ENCODE measurements at regions not wholly inside any gene's neighbourhood (a gene's known extent, or its start where the extent isn't known, plus 50 kb on each side); places are given as distances from the start of the nearest gene placed in this dataset.

GRCh38 chr10:110368556-110368955 is 63.8 kb upstream of the SMNDC1 start:
- peak overlapping the region; percentile 13 to 60 for H3K27ac Mint-ChIP-seq
- no peaks in the 10 kb centered on the region for H3K36me3 Mint-ChIP-seq
- H3K9me3 Mint-ChIP-seq, result no peaks in the 10 kb centered on the region
- no peak for DNase-seq (ENCODE audit: low spot score in 2 of 2)
- no peak for ATAC-seq

DNA sequence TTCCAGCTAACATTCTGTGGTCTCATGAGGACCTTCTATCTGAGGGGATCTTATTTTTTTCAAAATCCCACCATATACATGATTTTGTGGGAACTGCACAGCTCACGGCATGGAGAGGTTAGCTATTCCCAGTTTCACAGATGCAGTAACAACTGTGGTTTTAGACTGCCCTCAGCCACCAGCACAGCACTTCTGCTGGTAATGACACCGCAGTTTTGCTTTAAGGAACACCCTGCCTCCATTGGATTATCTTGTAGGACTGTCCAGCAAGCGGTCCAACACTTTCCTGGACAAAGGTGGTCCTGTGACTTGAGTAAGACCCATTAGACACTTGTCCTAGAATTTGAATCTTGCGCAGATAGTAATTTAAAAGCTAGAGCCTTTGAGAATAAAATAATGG is 65.3 kb upstream of the SMNDC1 start:
- H3K36me3 Mint-ChIP-seq, result no peaks in the 10 kb centered on the region
- DNase-seq (ENCODE audit: low spot score in 2 of 2), result no peak
- no peaks in the 10 kb centered on the region for H3K9me3 Mint-ChIP-seq
- no peak for ATAC-seq
- no peak overlapping the region for H3K27ac Mint-ChIP-seq

GRCh38 chr10:110372656-110373055 is 67.9 kb upstream of the SMNDC1 start:
- DNase-seq (ENCODE audit: low spot score in 2 of 2) (no peak), ATAC-seq (peak; percentile 53 to 72)
- H3K27ac Mint-ChIP-seq, result peak overlapping the region; percentile 60 to 71

GRCh38 chr10:110373059-110373458 is 68.3 kb upstream of the SMNDC1 start:
- no peak for DNase-seq (ENCODE audit: low spot score in 2 of 2)
- Mint-ChIP-seq H3K27ac (peak overlapping the region; percentile 60 to 71), H3K9me3 (no peaks in the 10 kb centered on the region), H3K36me3 (no peaks in the 10 kb centered on the region)
- peak; percentile 50 to 63 for ATAC-seq

More at GRCh38 chr10:110372656-110373055, 67.9 kb upstream of the SMNDC1 start:
- Mint-ChIP-seq H3K9me3 (no peaks in the 10 kb centered on the region), H3K36me3 (no peaks in the 10 kb centered on the region)

DNA sequence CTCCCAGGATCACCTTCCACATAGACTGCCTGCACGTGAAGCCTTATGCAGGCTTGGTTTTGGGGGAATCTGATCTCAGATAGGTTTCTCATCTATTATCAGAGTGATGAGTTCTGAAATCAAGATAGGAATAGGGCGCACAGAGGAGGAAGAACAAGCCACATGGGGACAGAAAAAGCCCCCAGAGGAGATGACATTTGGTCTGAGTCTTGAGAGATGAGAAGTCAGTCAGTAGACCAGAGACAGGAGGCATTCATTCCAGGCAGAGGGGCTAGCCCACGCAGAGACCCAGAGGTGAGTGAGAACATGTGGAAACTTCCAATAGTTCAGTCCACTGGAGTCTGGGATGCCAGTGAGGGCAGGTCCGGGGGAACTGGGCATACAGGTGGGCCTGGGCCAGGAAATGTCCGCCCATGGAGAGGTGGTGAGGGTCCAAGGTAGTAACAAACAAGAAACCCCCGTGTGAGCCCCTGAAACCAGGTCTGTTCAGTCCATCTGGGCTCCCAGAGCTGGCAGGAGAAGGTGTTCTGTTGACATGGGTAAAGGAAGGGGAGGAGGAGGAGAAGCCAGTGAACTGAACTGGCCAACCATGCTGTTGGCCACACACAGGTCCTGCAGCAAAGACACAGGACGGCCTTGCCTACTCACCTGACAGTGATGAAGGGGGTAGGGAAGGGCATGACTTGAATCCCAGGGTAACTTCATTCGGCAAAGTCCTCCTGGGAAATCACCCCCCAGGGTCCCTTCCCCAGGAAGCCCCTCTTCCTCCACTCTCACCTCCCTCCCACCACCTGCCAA is 69.3 kb upstream of the SMNDC1 start:
- peak overlapping the region in 1 of 2 donors; percentile 71 for H3K27ac Mint-ChIP-seq
- no peaks in the 10 kb centered on the region for H3K36me3 Mint-ChIP-seq
- ATAC-seq, result no peak
- DNase-seq (ENCODE audit: low spot score in 2 of 2), result no peak
- H3K9me3 Mint-ChIP-seq, result no peaks in the 10 kb centered on the region

- Mint-ChIP-seq H3K27ac (peak overlapping the region in 1 of 2 donors; percentile 17), H3K36me3 (no peaks in the 10 kb centered on the region), H3K9me3 (no peaks in the 10 kb centered on the region)
- ATAC-seq (no peak), DNase-seq (ENCODE audit: low spot score in 2 of 2) (no peak)
Measured at GRCh38 chr10:110375121-110375520, 70.4 kb upstream of the SMNDC1 start.

DNA sequence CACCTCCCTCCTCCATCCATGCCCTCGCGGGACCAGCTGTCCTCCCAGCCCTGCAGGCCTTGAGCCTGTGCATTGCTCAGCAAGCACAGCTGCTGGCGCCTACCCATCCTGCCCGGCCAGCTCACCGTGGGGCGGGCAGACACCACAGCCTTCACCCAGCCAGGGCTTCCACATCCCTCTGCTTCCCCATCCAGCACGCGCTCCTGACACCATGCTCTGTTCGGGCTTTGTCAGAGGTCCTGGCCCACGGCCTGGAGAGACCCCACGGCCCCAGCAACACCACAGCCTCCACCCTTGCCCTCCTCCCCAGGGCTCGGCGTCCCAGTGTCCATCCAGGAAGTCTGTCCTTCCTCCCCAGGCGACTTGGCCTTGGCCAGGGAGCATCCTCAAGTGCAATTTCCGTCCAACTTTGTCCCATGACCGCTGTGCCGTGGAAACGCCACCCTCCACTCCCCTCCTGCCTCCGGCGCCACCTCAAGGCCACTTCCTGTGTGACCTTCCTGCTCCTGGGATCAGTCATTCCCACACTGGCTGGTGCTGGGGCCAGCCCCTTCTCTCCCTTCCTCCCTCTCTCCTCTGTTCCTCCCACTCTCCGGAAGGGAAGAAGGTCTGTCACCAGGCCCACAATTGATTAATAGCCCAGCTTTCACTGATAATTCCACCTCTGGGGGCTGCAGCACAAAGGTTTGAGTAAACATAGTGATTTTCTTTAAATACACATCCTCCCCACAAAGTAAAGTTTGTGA is 71.5 kb upstream of the SMNDC1 start:
- H3K27ac Mint-ChIP-seq, result peak overlapping the region in 1 of 2 donors; percentile 5
- H3K9me3 Mint-ChIP-seq, result no peaks in the 10 kb centered on the region
- ATAC-seq, result no peak
- DNase-seq (ENCODE audit: low spot score in 2 of 2), result no peak
- no peaks in the 10 kb centered on the region for H3K36me3 Mint-ChIP-seq

DNA sequence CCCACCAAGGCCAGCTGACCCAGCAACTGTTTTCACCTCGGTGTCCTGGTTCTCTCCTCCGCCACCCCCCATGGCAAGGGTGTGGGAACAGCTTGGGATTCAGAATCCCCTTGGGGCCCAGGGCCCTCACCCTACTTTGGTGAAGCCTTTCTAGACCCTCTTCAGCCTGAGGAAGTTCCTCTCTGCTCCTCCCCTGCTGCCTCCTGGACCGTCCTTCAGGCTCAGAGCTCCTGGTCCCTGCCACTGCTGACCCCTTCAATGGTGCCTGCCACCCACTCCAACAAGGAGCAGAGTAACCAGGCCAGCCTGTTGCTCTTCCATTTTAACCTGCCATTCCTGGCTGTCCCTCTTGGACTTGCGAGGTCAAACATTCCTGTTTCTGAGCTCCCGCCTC is 72.0 kb upstream of the SMNDC1 start:
- H3K36me3 Mint-ChIP-seq, result no peaks in the 10 kb centered on the region
- H3K9me3 Mint-ChIP-seq, result no peaks in the 10 kb centered on the region
- peak overlapping the region; percentile 1 to 56 for H3K27ac Mint-ChIP-seq
- no peak for ATAC-seq
- DNase-seq (ENCODE audit: low spot score in 2 of 2), result no peak

GRCh38 chr10:110378006-110378405 is 73.3 kb upstream of the SMNDC1 start:
- H3K36me3 Mint-ChIP-seq, result no peaks in the 10 kb centered on the region

DNA sequence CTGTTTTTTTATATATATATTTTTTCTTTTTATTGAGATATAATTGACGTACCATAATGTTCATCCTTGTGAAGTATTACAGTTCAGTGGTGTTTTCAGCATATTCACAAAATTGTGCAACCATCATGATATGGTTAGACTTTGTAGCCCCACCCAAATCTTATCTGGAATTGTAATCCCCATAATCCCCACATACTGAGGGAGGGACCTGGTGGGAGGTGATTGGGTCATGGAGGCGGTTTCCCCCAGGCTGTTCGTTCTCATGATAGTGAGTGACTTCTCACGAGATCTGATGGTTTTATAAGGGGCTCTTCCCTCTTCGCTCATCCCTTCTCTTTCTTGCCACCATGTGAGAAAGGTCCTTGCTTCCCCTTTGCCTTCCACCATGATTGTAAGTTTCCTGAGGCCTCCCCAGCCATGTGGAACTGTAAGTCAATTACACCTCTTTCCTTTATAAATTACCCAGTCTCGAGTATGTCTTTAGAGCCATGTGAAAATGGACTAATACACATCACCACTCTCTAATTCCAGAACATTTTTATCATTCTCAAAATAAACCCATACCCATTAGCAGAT is 73.9 kb upstream of the SMNDC1 start:
- Mint-ChIP-seq H3K9me3 (no peaks in the 10 kb centered on the region), H3K27ac (no peak overlapping the region), H3K36me3 (no peaks in the 10 kb centered on the region)
- ATAC-seq (no peak), DNase-seq (ENCODE audit: low spot score in 2 of 2) (no peak)

More at GRCh38 chr10:110378006-110378405, 73.3 kb upstream of the SMNDC1 start:
- no peak overlapping the region for H3K27ac Mint-ChIP-seq
- no peak for DNase-seq (ENCODE audit: low spot score in 2 of 2)
- ATAC-seq, result no peak
- H3K9me3 Mint-ChIP-seq, result no peaks in the 10 kb centered on the region

- Mint-ChIP-seq H3K36me3 (no peaks in the 10 kb centered on the region), H3K9me3 (no peaks in the 10 kb centered on the region), H3K27ac (no peak overlapping the region)
- ATAC-seq, result no peak
- no peak for DNase-seq (ENCODE audit: low spot score in 2 of 2)
Measured at GRCh38 chr10:110379831-110380230, 75.1 kb upstream of the SMNDC1 start.

GRCh38 chr10:110380293-110380692 is 75.6 kb upstream of the SMNDC1 start:
- no peak overlapping the region for H3K27ac Mint-ChIP-seq
- ATAC-seq (no peak), DNase-seq (ENCODE audit: low spot score in 2 of 2) (no peak)
- no peaks in the 10 kb centered on the region for H3K36me3 Mint-ChIP-seq
- no peaks in the 10 kb centered on the region for H3K9me3 Mint-ChIP-seq

DNA sequence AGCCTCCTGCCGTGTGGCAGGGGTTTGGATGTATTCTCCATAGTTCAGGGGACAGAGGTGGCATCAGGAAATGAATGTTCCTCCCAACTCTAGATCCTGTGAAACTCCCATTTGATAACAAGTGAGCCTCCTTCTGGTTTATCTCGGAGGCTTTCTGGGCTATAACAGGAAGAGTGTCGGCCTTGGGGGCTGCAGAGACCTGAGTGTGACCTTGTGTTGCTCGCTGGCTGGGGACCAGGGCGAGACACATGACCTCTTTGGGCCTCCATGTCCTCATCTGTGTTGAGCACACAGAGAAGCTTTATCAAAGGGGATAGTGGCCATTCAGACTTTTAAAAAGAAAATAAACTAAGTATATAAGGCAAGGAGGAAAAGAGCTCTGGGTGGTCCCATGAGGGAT is 78.0 kb upstream of the SMNDC1 start:
- Mint-ChIP-seq H3K27ac (no peak overlapping the region), H3K36me3 (no peaks in the 10 kb centered on the region), H3K9me3 (no peaks in the 10 kb centered on the region)
- DNase-seq (ENCODE audit: low spot score in 2 of 2) (no peak), ATAC-seq (no peak)

DNA sequence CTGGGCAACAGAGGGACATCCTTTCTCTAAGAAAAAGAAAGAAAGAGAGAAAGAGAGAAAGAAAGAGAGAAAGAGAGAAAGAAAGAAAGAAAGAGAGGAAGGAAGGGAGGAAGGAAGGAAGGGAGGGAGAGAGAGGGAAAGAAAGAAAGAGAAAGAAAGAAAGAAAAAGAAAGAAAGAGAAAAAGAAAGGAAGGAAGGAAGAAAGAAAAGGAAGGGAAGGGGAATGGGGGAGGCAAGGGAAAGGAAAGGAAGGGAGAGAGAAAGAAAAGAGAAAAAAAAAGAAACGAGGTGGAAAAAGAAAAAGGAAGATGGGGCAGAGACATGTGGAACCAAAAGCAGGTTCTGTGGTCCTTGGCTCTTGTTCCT is 82.9 kb upstream of the SMNDC1 start:
- no peak for ATAC-seq
- Mint-ChIP-seq H3K27ac (peak overlapping the region; percentile 86 to 97), H3K36me3 (no peaks in the 10 kb centered on the region), H3K9me3 (peaks cover 0 to 4% of the 10 kb centered on the region in 2 donors)
- DNase-seq (ENCODE audit: low spot score in 2 of 2), result no peak

- no peaks in the 10 kb centered on the region for H3K36me3 Mint-ChIP-seq
- ATAC-seq (peak; percentile 71 to 83), DNase-seq (ENCODE audit: low spot score in 2 of 2) (peak in 1 of 2 donors; percentile 11)
- peaks cover 0 to 4% of the 10 kb centered on the region in 2 donors for H3K9me3 Mint-ChIP-seq
- peak overlapping the region; percentile 86 to 97 for H3K27ac Mint-ChIP-seq
Measured at GRCh38 chr10:110387983-110388686, 83.4 kb upstream of the SMNDC1 start.

- Mint-ChIP-seq H3K36me3 (no peaks in the 10 kb centered on the region), H3K27ac (peak overlapping the region in 1 of 2 donors; percentile 86), H3K9me3 (peaks cover 0 to 4% of the 10 kb centered on the region in 2 donors)
- ATAC-seq (no peak), DNase-seq (ENCODE audit: low spot score in 2 of 2) (no peak)
Measured at GRCh38 chr10:110388687-110389052, 84.0 kb upstream of the SMNDC1 start.

DNA sequence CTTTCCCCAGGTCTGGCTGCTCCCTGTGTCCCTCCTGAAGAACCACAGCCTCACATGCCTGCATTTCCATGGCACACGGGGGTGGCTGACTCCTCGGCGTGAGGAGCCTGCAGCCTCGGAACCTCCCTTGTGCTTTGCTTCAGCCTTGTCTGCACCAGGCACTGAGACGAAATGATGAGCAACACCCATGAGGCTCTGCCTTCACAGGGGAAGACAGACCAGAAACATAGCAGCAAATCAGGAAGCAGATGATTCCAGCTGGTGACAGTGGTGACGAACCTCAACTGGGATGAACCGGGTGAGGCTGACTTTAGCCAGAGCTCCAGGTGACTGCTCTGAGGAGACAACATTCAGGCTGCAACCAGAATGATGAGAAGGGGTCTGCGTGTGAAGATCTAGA is 84.5 kb upstream of the SMNDC1 start:
- DNase-seq (ENCODE audit: low spot score in 2 of 2), result no peak
- no peak for ATAC-seq
- Mint-ChIP-seq H3K27ac (peak overlapping the region in 1 of 2 donors; percentile 34), H3K36me3 (no peaks in the 10 kb centered on the region), H3K9me3 (peaks cover 0 to 4% of the 10 kb centered on the region in 2 donors)
